HepG2 (cell line): ENCODE measurements at regions not wholly inside any gene's neighbourhood (a gene's known extent, or its start where the extent isn't known, plus 50 kb on each side); places are given as distances from the start of the nearest gene placed in this dataset.
A peak's percentile ranks its signal among the peaks of the same experiment; 100 is the strongest.

Experiments used
- ATAC-seq: fragments of 200-7000 bp; cut with Tn5 transposase; 3 replicates; pipeline ENCODE4 v1.9.1; 2020; ENCODE audit warnings: mild to moderate bottlenecking, moderate library complexity
- BruUV-seq: library from RNA; stranded (reverse); fragments of 400-500 nt; replicated peaks from 2 replicates; lab custom pipeline; 2021; lab: Mats Ljungman, UMichigan
- CTCF ChIA-PET: fragments of 300-600 bp; formaldehyde crosslinking; extraction: SDS; loops from one replicate; lab custom pipeline; 2021; ENCODE audit warnings: low total read pairs, inconsistent platforms, low intra/inter-chr PET ratio; lab: Yijun Ruan, JAX
- POLR2A ChIA-PET: fragments of 350-600 bp; sonication (Branson Sonifier 250); formaldehyde crosslinking; loops from one replicate; lab custom pipeline; 2020; ENCODE audit warnings: antibody characterized with exemption, inconsistent platforms; lab: Yijun Ruan, JAX
- DNase-seq: peaks from one replicate; pipeline ENCODE4 v3.0.0-alpha.2; 2015; ENCODE audit warnings: low spot score
- FAIRE-seq: peaks from 3 replicates; lab custom pipeline; 2011; peaks lifted over from hg19 to GRCh38; lab: Jason Lieb, UNC
- H2AFZ ChIP-seq: one replicate; pipeline ENCODE4 v1.6.1; 2011; ENCODE audit warnings: low read length, inconsistent platforms
- H3K27ac ChIP-seq: fragments of 300-600 bp; 3 replicates; pipeline ENCODE4 v1.8.0; 2011; ENCODE audit warnings: mixed run types, mild to moderate bottlenecking, mixed read lengths, low read length, inconsistent platforms; ENCODE audit not compliant: insufficient read depth; ENCODE audit errors: extremely low read length
- H3K27me3 ChIP-seq, 2 experiments: fragments of 200-600 bp in 1 of 2; 2 replicates in 1 of 2; 3 replicates in 1 of 2; pipeline versions ENCODE4 v1.6.0 to v1.8.0; 2011; ENCODE audit warnings: low read length in 2 of 2, mild to moderate bottlenecking in 2 of 2, moderate library complexity in 2 of 2, inconsistent platforms in 1 of 2; ENCODE audit not compliant: insufficient read depth in 2 of 2, control insufficient read depth in 1 of 2
- H3K36me3 ChIP-seq, 2 experiments: fragments of 200-600 bp in 1 of 2; replicated peaks in 1 of 2; 2 replicates in 1 of 2; 3 replicates in 1 of 2; pipeline versions ENCODE4 v1.5.1 to v1.8.0; 2011; ENCODE audit warnings: low read length in 2 of 2, inconsistent platforms in 1 of 2; ENCODE audit not compliant: insufficient read depth in 2 of 2, control insufficient read depth in 1 of 2
- H3K4me1 ChIP-seq: 2 replicates; pipeline ENCODE4 v1.5.1; 2012; ENCODE audit warnings: low read length, inconsistent platforms; ENCODE audit not compliant: insufficient read depth
- H3K4me2 ChIP-seq: 2 replicates; pipeline ENCODE4 v1.6.0; 2011; ENCODE audit warnings: low read depth, low read length, inconsistent platforms
- H3K4me3 ChIP-seq, 3 experiments: fragments of 200-600 bp in 1 of 3; sonication (generic), shearing (Covaris generic) in 1 of 3; replicated peaks in 1 of 3; 2 replicates each; pipeline ENCODE4 v1.5.1; 2011 to 2016; ENCODE audit warnings: low read length in 3 of 3, inconsistent platforms in 2 of 3, low read depth in 2 of 3, mild to moderate bottlenecking in 2 of 3, control low read depth in 1 of 3, mixed read lengths in 1 of 3; ENCODE audit not compliant: insufficient read depth in 1 of 3
- H3K79me2 ChIP-seq: one replicate; pipeline ENCODE4 v1.6.1; 2011; ENCODE audit warnings: low read length, inconsistent platforms; ENCODE audit not compliant: insufficient read depth
- H3K9ac ChIP-seq: 2 replicates; pipeline ENCODE4 v1.6.0; 2011; ENCODE audit warnings: mild to moderate bottlenecking, low read depth, low read length, inconsistent platforms; ENCODE audit not compliant: insufficient read depth
- H3K9me3 ChIP-seq: 2 replicates; pipeline ENCODE4 v1.5.1; 2012; ENCODE audit warnings: mild to moderate bottlenecking, low read length
- H4K20me1 ChIP-seq: 2 replicates; pipeline ENCODE4 v1.6.0; 2011; ENCODE audit warnings: inconsistent platforms, mild to moderate bottlenecking, low read length, moderate library complexity; ENCODE audit not compliant: insufficient read depth
- ATF7 ChIP-seq, 2 experiments: fragments of 450-650 bp in 1 of 2; sonication (generic) in 1 of 2; formaldehyde crosslinking in 1 of 2; IDR thresholded peaks; 2 replicates each; pipeline versions ENCODE4 v1.4.0 to v1.6.1; 2016 to 2020; ENCODE audit warnings: antibody characterized with exemption in 1 of 2, mild to moderate bottlenecking in 1 of 2, missing genetic modification reagents in 1 of 2
- SP2 ChIP-seq: sonication (generic); formaldehyde crosslinking; IDR thresholded peaks from 2 replicates; pipeline ENCODE4 v1.5.1; 2020; ENCODE audit warnings: mild to moderate bottlenecking, missing genetic modification reagents
- ZNF350 ChIP-seq: sonication (generic); formaldehyde crosslinking; IDR thresholded peaks from 2 replicates; pipeline ENCODE4 v1.4.0; 2020; ENCODE audit warnings: mild to moderate bottlenecking, low read depth, missing genetic modification reagents, borderline replicate concordance
- ZNF501 ChIP-seq: sonication (generic); formaldehyde crosslinking; IDR thresholded peaks from 2 replicates; pipeline ENCODE4 v1.5.1; 2020; ENCODE audit warnings: mild to moderate bottlenecking, moderate library complexity, missing genetic modification reagents
- ZNF83 ChIP-seq: sonication (generic); formaldehyde crosslinking; IDR thresholded peaks from 2 replicates; pipeline ENCODE4 v1.4.0; 2020; ENCODE audit warnings: missing genetic modification reagents, mild to moderate bottlenecking, borderline replicate concordance
- ZSCAN29 ChIP-seq: sonication (generic); formaldehyde crosslinking; conservative IDR thresholded peaks from 2 replicates; pipeline ENCODE4 v1.4.0; 2020; ENCODE audit warnings: mild to moderate bottlenecking, missing genetic modification reagents
- WGBS: methylation state at CpG from one replicate; pipeline ENCODE4 v1.1.6; 2017; ENCODE audit warnings: low lambda C conversion rate; 5-methylcytosine and 5-hydroxymethylcytosine counted together
- in situ Hi-C: cut with HindIII; loops from 2 replicates; pipeline ENCODE4 v1.10.0; 2017; ENCODE audit warnings: low pct_unique_long_range_greater_than_20kb; ENCODE audit not compliant: extremely low pct_ligation_motif_present
- intact Hi-C: fragments of 100-400 bp; cut with micrococcal nuclease; formaldehyde crosslinking; loops from one replicate; pipeline ENCODE4 v1.10.0; 2022; ENCODE audit not compliant: unreplicated experiment
- TF ChIP-seq, protein P1 (sequence below): sonication (generic); formaldehyde crosslinking; IDR thresholded peaks from 2 replicates; pipeline ENCODE4 v1.5.0; 2020; ENCODE audit warnings: mild to moderate bottlenecking, missing genetic modification reagents, borderline replicate concordance
- TF ChIP-seq, protein P2 (sequence below), 2 experiments: IDR thresholded peaks; 2 replicates each; pipeline ENCODE4 v1.6.1; 2011 to 2012; ENCODE audit warnings: low read length in 2 of 2, borderline replicate concordance in 1 of 2, low read depth in 1 of 2, mild to moderate bottlenecking in 1 of 2, moderate library complexity in 1 of 2
- TF ChIP-seq, protein P3 (sequence below): sonication (generic); formaldehyde crosslinking; IDR thresholded peaks from 2 replicates; pipeline ENCODE4 v1.8.0; 2022; ENCODE audit warnings: missing genetic modification reagents, mild to moderate bottlenecking, borderline replicate concordance

DNA sequence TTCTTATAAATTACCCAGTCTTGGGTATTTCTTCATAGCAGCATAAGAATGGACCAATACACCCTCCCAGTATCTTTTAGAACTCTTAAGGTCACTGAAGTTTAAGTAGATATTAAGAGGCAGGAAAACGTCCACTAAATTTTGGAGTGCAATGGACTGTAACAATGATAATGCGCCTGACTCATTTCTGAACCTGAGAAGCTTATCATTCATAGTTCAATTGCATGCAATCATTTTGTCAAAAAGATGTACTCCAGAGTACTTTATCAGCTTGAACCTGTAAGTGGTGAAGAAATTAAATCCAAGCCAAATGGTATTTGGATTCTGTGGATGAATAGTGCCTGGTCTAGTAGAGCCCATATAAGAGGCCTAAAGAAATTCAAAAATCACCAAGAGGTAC, 196.5 kb upstream of the CDH9 start:
- no peak overlapping the region for H3K4me3 ChIP-seq
- no peak for TF ChIP-seq SP2 (CRISPR knock-in tag)
- TF ChIP-seq, all 625 proteins: peak for 0
- Histone ChIP-seq H3K27ac (no peak overlapping the region), H4K20me1 (no peaks in the 10 kb centered on the region), H3K36me3 (no peaks in the 10 kb centered on the region), H3K27me3 (no peaks in the 10 kb centered on the region; a peak in 1 of 5 replicates), H2AFZ (no peak overlapping the region), H3K9ac (no peak overlapping the region), H3K4me1 (no peaks in the 10 kb centered on the region), H3K9me3 (no peaks in the 10 kb centered on the region), H3K4me2 (no peak overlapping the region), H3K79me2 (no peaks in the 10 kb centered on the region)
- FAIRE-seq (no peak), ATAC-seq (no peak), DNase-seq (no peak)
- in situ Hi-C loops: no loop called here
- ChIA-PET CTCF (no interaction called here), POLR2A (no interaction called here)
- WGBS: 0% methylated on average over 2 of the region's 2 CpGs
- intact Hi-C loops: no loop called here
- BruUV-seq: no TSS peak

DNA sequence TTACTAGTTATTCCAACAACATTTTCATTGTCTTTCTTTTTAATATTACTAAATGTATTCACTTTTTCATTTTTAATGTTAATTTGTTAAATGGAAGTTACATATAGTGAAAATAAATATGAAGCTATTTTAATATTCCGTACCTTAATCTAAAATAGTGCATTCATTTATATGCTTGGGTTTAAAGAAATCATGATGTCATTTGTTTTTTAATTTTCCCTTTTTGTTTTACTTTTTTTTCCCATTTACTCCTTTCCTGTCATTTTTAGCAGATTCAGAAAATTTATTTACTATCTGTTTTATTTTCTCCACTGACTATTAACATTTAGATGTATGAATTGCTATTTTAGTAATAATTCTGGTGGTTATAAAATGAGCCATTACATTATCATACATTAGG, 183.0 kb upstream of the CDH9 start:
- H3K36me3 ChIP-seq: no peaks in the 10 kb centered on the region
- POLR2A ChIA-PET: no interaction called here
- no peak overlapping the region for H3K27ac ChIP-seq
- no peaks in the 10 kb centered on the region for H3K27me3 ChIP-seq
- intact Hi-C loops: no loop called here
- no TSS peak for BruUV-seq
- no peaks in the 10 kb centered on the region for H3K9me3 ChIP-seq
- no peaks in the 10 kb centered on the region for H3K4me1 ChIP-seq
- TF ChIP-seq, protein P1, sequence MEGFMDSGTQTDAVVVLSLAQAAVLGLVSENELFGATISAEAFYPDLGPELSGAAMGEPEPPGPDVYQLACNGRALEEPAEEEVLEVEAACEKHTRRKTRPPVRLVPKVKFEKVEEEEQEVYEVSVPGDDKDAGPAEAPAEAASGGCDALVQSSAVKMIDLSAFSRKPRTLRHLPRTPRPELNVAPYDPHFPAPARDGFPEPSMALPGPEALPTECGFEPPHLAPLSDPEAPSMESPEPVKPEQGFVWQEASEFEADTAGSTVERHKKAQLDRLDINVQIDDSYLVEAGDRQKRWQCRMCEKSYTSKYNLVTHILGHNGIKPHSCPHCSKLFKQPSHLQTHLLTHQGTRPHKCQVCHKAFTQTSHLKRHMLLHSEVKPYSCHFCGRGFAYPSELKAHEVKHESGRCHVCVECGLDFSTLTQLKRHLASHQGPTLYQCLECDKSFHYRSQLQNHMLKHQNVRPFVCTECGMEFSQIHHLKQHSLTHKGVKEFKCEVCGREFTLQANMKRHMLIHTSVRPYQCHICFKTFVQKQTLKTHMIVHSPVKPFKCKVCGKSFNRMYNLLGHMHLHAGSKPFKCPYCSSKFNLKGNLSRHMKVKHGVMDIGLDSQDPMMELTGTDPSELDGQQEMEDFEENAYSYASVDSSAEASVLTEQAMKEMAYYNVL: no peak
- TF ChIP-seq, protein P2, sequence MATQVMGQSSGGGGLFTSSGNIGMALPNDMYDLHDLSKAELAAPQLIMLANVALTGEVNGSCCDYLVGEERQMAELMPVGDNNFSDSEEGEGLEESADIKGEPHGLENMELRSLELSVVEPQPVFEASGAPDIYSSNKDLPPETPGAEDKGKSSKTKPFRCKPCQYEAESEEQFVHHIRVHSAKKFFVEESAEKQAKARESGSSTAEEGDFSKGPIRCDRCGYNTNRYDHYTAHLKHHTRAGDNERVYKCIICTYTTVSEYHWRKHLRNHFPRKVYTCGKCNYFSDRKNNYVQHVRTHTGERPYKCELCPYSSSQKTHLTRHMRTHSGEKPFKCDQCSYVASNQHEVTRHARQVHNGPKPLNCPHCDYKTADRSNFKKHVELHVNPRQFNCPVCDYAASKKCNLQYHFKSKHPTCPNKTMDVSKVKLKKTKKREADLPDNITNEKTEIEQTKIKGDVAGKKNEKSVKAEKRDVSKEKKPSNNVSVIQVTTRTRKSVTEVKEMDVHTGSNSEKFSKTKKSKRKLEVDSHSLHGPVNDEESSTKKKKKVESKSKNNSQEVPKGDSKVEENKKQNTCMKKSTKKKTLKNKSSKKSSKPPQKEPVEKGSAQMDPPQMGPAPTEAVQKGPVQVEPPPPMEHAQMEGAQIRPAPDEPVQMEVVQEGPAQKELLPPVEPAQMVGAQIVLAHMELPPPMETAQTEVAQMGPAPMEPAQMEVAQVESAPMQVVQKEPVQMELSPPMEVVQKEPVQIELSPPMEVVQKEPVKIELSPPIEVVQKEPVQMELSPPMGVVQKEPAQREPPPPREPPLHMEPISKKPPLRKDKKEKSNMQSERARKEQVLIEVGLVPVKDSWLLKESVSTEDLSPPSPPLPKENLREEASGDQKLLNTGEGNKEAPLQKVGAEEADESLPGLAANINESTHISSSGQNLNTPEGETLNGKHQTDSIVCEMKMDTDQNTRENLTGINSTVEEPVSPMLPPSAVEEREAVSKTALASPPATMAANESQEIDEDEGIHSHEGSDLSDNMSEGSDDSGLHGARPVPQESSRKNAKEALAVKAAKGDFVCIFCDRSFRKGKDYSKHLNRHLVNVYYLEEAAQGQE (IDR thresholded peaks at IDR 0.05; ENCODE audit: borderline replicate concordance in 1 of 2, low read depth in 1 of 2, low read length in 2 of 2): no peak
- no peak for TF ChIP-seq ZNF83 (CRISPR knock-in tag)
- TF ChIP-seq ZSCAN29 (CRISPR knock-in tag): no peak
- TF ChIP-seq ZNF350: no peak
- TF ChIP-seq ATF7 (IDR thresholded peaks at IDR 0.05): peak; percentile 69
- TF ChIP-seq ATF7 (CRISPR knock-in tag; IDR thresholded peaks at IDR 0.05): no peak
- no peak for TF ChIP-seq ZNF501 (CRISPR knock-in tag)
- TF ChIP-seq, protein P3, sequence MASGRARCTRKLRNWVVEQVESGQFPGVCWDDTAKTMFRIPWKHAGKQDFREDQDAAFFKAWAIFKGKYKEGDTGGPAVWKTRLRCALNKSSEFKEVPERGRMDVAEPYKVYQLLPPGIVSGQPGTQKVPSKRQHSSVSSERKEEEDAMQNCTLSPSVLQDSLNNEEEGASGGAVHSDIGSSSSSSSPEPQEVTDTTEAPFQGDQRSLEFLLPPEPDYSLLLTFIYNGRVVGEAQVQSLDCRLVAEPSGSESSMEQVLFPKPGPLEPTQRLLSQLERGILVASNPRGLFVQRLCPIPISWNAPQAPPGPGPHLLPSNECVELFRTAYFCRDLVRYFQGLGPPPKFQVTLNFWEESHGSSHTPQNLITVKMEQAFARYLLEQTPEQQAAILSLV (CRISPR knock-in tag): no peak
- FAIRE-seq (no peak), ATAC-seq (no peak), DNase-seq (no peak)
- no peak overlapping the region for H3K4me3 ChIP-seq
- H3K79me2 ChIP-seq: no peaks in the 10 kb centered on the region
- no peak overlapping the region for H3K9ac ChIP-seq
- CTCF ChIA-PET: no interaction called here
- no peak overlapping the region for H2AFZ ChIP-seq
- no peaks in the 10 kb centered on the region for H4K20me1 ChIP-seq
- WGBS: 2% methylated on average over 1 of the region's 1 CpG
- in situ Hi-C loops: no loop called here
- no peak overlapping the region for H3K4me2 ChIP-seq
